ENCODE measurements at regions not wholly inside any gene's neighbourhood (a gene's known extent, or its start where the extent isn't known, plus 50 kb on each side); places are given as distances from the start of the nearest gene placed in this dataset.

- TF ChIP-seq EZH2 (IDR thresholded peaks at IDR 0.05; ENCODE audit: insufficient read depth, poor library complexity, severe bottlenecking) (no peak), EZH2phosphoT487 (IDR thresholded peaks at IDR 0.05; ENCODE audit: insufficient read depth, low read depth) (no peak)
Observed at GRCh38 chr5:176180339-176180738, 57.9 kb upstream of the SIMC1 start.
